ENCODE measurements at regions not wholly inside any gene's neighbourhood (a gene's known extent, or its start where the extent isn't known, plus 50 kb on each side); places are given as distances from the start of the nearest gene placed in this dataset.

GRCh38 chr14:40252817-40253447 lies 820.7 kb upstream of the FBXO33 start:
- H3K4me3 ChIP-seq (replicated peaks; ENCODE audit: low read depth, low read length), result no peak overlapping the region
- DNase-seq (ENCODE audit: low read depth), result no peak
- no peak for TF ChIP-seq CTCF (IDR thresholded peaks at IDR 0.05; ENCODE audit: low read length, missing control alignments)

GRCh38 chr14:40248671-40249070 lies 816.4 kb upstream of the FBXO33 start:
- no peak for DNase-seq (ENCODE audit: low read depth)

GRCh38 chr14:40240245-40240859 lies 808.1 kb upstream of the FBXO33 start:
- DNase-seq (ENCODE audit: low read depth), result peak; percentile 0
- no peak for TF ChIP-seq CTCF (IDR thresholded peaks at IDR 0.05; ENCODE audit: low read length, missing control alignments)
- H3K4me3 ChIP-seq (replicated peaks; ENCODE audit: low read depth, low read length), result no peak overlapping the region

More at GRCh38 chr14:40248671-40249070, 816.4 kb upstream of the FBXO33 start:
- no peak for TF ChIP-seq CTCF (IDR thresholded peaks at IDR 0.05; ENCODE audit: low read length, missing control alignments)
- H3K4me3 ChIP-seq (replicated peaks; ENCODE audit: low read depth, low read length), result no peak overlapping the region

GRCh38 chr14:40232302-40232701 lies 800.1 kb upstream of the FBXO33 start:
- DNase-seq (ENCODE audit: low read depth), result no peak
- TF ChIP-seq CTCF (IDR thresholded peaks at IDR 0.05; ENCODE audit: low read length, missing control alignments), result no peak
- no peak overlapping the region for H3K4me3 ChIP-seq (replicated peaks; ENCODE audit: low read depth, low read length)

- no peak for DNase-seq (ENCODE audit: low read depth)
- H3K4me3 ChIP-seq (replicated peaks; ENCODE audit: low read depth, low read length), result no peak overlapping the region
- TF ChIP-seq CTCF (IDR thresholded peaks at IDR 0.05; ENCODE audit: low read length, missing control alignments), result no peak
Observed at GRCh38 chr14:40229676-40230075, 797.4 kb upstream of the FBXO33 start.

- no peak overlapping the region for H3K4me3 ChIP-seq (replicated peaks; ENCODE audit: low read depth, low read length)
- no peak for DNase-seq (ENCODE audit: low read depth)
- TF ChIP-seq CTCF (IDR thresholded peaks at IDR 0.05; ENCODE audit: low read length, missing control alignments), result no peak
Observed at GRCh38 chr14:40222996-40223395, 790.8 kb upstream of the FBXO33 start.

- no peak overlapping the region for H3K4me3 ChIP-seq (replicated peaks; ENCODE audit: low read depth, low read length)
- DNase-seq (ENCODE audit: low read depth), result no peak
- no peak for TF ChIP-seq CTCF (IDR thresholded peaks at IDR 0.05; ENCODE audit: low read length, missing control alignments)
Observed at GRCh38 chr14:40221428-40221827, 789.2 kb upstream of the FBXO33 start.
